D341Med (cell line): ENCODE measurements at regions not wholly inside any gene's neighbourhood (a gene's known extent, or its start where the extent isn't known, plus 50 kb on each side); places are given as distances from the start of the nearest gene placed in this dataset.

Source experiments
- DNase-seq: peaks from one replicate; pipeline ENCODE4 v3.0.0; 2012; ENCODE audit warnings: low spot score

- DNase-seq, result no peak
Measured at GRCh38 chr2:150585221-150585971, 97.9 kb upstream of the RND3 start.

GRCh38 chr2:150584081-150584480, 96.6 kb upstream of the RND3 start:
- no peak for DNase-seq

- DNase-seq, result no peak
Measured at GRCh38 chr2:150581717-150582472, 94.4 kb upstream of the RND3 start.

- DNase-seq, result no peak
Measured at GRCh38 chr2:150578481-150578880, 91.0 kb upstream of the RND3 start.

GRCh38 chr2:150575861-150576260, 88.4 kb upstream of the RND3 start:
- no peak for DNase-seq

- DNase-seq, result no peak
Measured at GRCh38 chr2:150572961-150573395, 85.5 kb upstream of the RND3 start.

GRCh38 chr2:150572194-150572766, 84.8 kb upstream of the RND3 start:
- DNase-seq, result no peak

GRCh38 chr2:150571121-150571520, 83.7 kb upstream of the RND3 start:
- no peak for DNase-seq

- DNase-seq, result no peak
Measured at GRCh38 chr2:150570712-150571111, 83.2 kb upstream of the RND3 start.

GRCh38 chr2:150569761-150570160, 82.3 kb upstream of the RND3 start:
- no peak for DNase-seq

- no peak for DNase-seq
Measured at GRCh38 chr2:150567771-150568301, 80.4 kb upstream of the RND3 start.

GRCh38 chr2:150566289-150566688, 78.8 kb upstream of the RND3 start:
- no peak for DNase-seq

- no peak for DNase-seq
Measured at GRCh38 chr2:150561076-150561475, 73.6 kb upstream of the RND3 start.

- no peak for DNase-seq
Measured at GRCh38 chr2:150557020-150557600, 69.6 kb upstream of the RND3 start.

GRCh38 chr2:150555611-150556356, 68.3 kb upstream of the RND3 start:
- DNase-seq, result no peak

GRCh38 chr2:150554046-150554445, 66.6 kb upstream of the RND3 start:
- no peak for DNase-seq

GRCh38 chr2:150552041-150552820, 64.8 kb upstream of the RND3 start:
- no peak for DNase-seq

- no peak for DNase-seq
Measured at GRCh38 chr2:150549381-150549780, 61.9 kb upstream of the RND3 start.

- DNase-seq, result peak; percentile 34
Measured at GRCh38 chr2:150548527-150548926, 61.1 kb upstream of the RND3 start.

- no peak for DNase-seq
Measured at GRCh38 chr2:150545916-150546315, 58.4 kb upstream of the RND3 start.

GRCh38 chr2:150544731-150545130, 57.3 kb upstream of the RND3 start:
- no peak for DNase-seq
